GM18867 (cell line): ENCODE measurements at regions not wholly inside any gene's neighbourhood (a gene's known extent, or its start where the extent isn't known, plus 50 kb on each side); places are given as distances from the start of the nearest gene placed in this dataset.

Experiments
- ATAC-seq: cut with Tn5 transposase; IDR thresholded peaks from one replicate; pipeline ENCODE4 v1.9.1; 2021; ENCODE audit warnings: mild to moderate bottlenecking, moderate library complexity; ENCODE audit not compliant: unreplicated experiment

- ATAC-seq, result no peak
These were observed 130.0 kb upstream of the BACE2 start for GRCh38 chr21:41037936-41038335.

- no peak for ATAC-seq
These were observed 124.9 kb upstream of the BACE2 start for GRCh38 chr21:41043014-41043413.

DNA sequence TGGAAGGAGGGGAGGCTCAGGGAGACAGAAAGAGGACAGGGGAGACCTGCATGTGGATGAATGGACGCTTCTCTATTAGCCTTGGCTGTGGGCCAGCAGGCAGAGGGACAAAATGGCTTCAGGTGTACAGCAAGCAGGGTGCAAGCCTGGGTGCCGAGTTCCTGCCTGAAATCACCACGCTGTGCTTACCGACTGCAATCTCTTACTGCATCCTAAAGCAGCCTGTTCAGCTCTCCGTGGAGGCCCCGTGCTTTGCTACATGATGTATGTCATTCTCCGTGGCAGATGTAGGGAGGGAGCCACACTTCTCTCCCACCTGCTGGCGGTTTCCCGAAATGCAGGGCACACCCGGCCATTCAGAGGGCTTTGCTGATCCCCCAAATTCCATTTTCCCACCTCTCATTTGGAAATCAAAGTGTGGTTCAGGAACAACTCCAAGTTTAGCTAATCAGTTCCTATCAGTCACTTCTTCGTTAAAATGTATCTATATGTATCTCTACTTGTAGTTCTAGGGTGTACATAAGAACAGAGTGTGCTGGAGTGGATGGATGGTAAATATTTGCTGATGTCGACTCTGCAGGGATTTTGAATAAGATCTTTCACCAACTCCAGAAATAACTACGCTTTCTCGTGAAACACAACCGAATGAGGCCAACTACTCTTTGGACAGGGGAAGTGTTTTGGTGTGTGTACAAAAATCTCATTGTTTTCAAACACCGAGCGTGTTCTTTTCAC, 122.3 kb upstream of the BACE2 start:
- no peak for ATAC-seq

DNA sequence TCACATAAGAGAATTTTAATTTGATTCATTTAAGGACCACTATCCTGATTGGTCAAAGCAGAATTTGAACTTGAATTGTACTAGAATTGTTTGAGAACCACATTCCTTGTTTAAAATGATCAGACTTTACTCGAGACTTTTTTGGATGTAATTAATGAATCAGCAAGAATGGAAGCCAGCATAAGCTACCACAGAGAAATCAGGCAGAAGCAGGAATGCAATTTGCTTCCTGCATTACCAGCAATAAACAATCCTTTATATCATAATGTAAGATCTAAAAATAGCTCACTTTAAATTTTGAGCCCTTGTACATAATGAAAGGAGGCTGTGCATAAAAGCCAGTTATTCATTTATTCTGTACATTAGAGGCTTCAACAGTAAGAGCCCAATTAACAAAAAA, 119.8 kb upstream of the BACE2 start:
- no peak for ATAC-seq

DNA sequence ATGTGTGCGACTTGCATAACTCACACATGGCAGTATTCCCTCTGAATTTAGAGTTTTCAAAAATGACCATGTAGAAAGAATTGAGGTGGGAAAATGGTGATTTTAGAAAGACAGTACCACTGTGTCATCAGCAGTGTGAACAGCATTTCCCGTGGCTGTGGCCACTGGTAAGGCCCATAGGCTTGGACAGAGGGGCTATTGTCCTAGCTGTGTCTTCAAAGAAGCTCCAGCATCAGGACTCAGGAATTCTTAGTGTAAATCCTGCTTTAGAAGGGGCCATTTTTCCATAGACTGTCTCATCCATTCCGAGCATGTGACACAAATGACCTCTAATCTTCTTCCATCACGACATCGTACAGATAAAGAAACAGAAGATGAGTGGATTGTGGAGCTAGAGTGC, 119.3 kb upstream of the BACE2 start:
- no peak for ATAC-seq

DNA sequence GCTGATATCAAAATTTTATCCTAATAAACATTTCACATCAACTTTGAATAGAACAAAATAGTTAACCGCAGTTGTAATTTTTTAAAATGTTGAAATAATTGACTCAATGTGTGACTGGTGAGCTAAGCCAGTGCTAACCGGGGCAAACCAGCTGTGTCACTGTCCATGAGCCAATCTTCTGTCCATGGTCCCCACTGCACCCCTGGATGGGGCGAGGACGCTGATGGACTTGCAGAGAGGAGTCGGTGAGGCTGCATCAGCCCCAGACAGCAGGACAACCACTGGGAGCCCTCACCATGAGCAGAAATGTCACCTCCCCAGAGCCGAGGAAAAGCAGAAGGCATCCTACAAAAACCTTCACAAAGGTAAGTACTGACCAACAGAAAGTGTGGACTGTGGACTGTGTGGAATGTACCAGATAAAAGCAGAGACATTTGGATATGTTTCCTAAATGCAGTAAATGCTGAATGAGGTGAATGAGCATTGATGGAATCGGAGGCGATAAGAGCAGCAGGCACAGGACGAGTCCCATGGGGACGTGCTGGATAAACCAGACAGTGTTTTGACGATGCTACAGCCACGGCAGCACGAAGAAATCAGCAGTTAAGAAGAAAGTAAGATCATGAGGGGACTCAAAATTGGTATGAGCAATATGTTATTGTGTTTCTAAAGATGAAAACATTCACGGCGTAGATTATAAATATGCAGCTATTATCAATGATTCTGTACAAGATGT, 115.0 kb upstream of the BACE2 start:
- ATAC-seq, result no peak

DNA sequence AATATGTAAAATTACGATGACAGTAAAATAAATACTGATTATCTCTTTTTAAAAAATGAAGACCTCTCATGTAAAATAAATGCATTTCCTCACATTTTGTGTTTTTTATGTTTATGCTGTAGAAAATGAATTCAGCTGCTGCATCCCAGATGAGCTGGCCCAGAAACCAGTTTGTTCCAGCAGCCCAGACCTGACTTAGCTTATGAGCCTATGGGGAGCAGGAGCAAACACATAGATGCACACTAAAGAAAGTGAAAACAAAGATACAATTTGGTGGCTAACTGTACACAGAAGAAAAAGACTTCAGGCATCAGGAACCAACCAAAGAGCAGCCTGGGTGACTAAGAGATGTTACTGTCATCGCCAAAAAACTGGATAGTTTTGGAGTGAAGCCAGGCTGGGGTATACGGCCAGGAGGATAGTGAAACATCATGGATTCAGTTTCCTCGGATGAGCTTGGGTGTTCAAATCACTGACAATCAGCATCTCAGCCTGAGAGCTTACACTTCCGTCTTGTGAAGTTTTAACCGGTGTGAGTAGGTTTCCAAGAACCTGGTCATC, 113.9 kb upstream of the BACE2 start:
- no peak for ATAC-seq

- no peak for ATAC-seq
These were observed 112.7 kb upstream of the BACE2 start for GRCh38 chr21:41055266-41055665.

GRCh38 chr21:41059871-41060270, 108.1 kb upstream of the BACE2 start:
- ATAC-seq, result no peak

DNA sequence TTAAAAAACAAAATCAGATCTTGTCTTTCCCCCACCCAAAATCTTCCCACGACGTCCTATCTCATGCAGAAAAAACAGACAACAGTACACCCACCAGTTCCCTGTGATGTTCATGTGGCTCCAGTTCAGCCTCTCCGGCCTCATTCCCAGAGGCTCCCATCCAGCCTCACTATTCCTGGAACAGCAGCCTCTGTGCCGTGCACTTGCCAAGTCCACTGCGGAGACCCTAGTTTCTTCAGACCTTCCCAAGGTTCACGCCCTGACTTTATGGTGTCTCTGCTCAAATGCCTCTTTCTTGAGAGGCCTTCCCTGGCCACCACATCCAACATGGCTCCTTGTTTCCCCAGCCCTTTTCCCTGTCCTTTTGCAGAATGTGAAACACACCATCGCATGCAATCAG, 106.3 kb upstream of the BACE2 start:
- no peak for ATAC-seq

DNA sequence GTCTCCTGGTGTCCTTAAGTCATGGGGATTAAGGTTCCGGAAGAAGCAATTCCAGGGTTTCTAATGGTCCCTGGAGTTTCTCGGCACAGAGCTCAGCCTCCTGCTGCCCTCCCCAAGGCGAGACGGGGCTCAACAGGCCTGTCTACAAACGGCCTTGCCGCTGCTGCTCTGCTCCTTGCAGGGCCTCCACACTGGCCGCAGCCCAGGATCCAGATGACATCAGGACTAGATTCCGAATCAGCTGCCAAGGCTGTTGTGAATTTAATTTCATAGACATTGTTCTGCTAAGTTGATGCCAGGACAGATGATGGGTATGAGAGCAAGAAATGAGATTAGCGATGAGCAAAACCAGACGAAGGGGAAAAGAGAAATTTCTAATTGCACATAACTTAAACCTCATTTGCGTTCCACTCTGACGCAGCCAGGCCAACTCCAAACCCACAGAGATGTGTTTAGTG, 103.6 kb upstream of the BACE2 start:
- no peak for ATAC-seq

DNA sequence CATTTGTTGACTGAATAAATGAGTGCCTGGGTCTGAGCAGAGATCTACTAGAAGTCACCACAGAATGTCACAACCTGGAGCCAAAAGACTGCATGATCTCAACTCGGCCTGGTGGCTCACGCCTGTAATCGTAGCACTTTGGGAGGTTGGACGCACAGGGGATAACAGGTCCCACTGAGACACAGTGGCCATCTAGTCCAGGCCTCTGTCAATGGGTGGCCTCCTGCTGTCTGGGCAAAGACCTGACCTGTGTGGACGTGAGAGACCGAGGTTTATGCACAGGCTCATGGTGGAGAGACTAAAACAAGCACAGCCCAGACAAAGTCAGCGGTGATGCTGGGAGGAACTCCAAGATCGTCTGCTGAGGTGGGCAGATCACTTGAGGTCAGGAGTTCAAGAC, 103.0 kb upstream of the BACE2 start:
- no peak for ATAC-seq

DNA sequence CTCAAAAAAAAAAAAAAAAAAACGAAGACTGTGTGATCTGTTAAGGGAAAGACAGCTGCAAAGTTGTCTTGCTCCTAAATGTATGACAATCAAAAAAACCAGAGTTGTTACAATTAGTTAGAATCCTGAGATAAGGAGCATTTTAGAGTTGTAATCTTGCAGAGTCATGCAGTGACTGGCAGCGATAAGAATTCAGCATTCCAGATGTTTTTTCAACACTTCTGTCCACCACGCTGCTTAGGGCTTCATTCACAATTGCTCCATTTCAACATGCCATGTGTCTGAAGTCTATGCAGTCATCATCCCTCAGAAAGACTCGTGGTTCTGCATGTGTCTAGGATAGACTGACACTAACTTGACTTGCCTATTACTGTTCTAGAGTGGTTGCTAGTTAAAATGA, 102.4 kb upstream of the BACE2 start:
- ATAC-seq, result no peak

- ATAC-seq, result no peak
These were observed 101.6 kb upstream of the BACE2 start for GRCh38 chr21:41066086-41066938.

DNA sequence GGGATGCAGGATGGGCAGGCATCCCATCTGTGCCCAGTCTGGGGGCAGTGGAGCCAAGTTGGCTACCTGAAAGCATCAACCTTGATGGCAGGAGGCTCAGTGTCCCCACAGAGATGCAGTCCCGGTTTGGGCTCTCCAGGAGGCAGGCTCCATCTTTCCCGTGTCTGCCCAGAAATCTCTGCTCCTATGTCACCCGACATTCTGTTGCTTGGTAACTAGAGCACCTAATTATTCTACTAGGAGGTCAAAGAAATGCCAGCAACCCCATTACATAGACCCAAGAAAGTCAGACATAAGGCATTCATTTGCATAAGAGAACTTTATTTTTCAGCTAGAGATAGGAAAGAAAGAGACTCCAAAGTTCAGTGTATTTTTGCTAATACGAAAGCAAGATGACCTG, 100.3 kb upstream of the BACE2 start:
- ATAC-seq, result no peak

GRCh38 chr21:41068496-41068895, 99.5 kb upstream of the BACE2 start:
- ATAC-seq, result no peak

GRCh38 chr21:41068967-41069642, 98.9 kb upstream of the BACE2 start:
- peak; percentile 77 for ATAC-seq

DNA sequence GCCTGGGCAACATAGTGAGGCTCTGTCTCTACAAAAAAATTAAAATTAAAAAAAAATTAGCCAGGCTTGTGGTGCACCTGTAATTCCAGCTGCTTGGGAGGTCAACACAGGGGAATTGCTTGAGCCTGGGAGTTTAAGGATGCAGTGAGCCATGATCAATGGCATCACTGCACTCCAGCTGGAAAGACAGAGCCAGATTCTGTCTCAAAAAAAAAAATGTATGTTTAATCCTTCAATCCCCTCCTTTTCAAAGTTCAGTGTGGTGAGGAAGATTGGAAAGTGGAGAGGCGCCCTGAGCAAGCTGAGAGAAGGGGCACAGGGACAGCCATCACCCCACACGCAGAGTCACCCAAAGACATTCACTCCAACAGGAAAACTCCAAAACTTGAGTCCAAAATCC, 97.7 kb upstream of the BACE2 start:
- ATAC-seq, result no peak

DNA sequence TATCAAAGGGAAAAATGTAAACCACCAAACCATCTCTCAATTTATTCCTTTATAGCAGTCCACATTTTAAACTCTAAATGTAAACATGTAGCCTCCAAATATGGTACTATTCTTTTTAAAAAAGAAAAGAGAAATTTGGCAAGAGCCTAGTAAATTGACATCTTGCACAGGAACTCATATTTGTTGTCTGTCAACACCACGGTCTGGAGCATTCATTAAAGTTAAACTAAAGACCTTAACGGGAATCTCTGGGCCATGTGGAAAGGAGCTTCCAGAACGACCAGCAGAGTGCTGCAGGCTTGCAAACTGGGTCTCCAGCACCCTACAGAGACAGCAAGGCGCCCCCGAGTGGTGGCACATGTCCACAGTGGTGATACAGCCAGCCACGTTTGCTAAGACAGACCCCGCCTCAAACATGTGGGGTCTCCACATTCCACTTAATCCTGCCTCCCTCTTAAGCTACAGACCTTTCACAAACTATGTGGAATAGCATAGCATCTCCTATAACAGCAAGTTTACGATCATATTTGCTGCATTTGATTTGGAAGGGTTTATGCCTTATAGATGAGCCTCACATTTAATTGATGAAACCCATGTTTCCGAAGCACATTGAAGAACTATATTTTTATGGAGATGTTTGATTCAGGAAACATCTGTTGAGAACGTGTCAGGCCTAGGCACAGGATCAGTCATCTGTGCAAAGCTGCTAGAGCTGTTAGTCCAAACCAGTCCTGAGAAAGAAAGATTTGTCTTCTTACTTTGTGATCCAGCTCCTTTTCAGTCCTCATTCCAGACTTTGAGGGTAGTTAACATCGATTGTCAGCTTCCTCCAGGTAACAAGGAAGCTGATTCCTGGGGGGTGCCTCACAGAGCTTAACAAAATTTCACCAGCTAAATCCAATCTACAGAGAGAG, 96.4 kb upstream of the BACE2 start:
- ATAC-seq, result no peak

GRCh38 chr21:41073558-41073957, 94.4 kb upstream of the BACE2 start:
- ATAC-seq, result no peak
